DOHH2 (cell line): ENCODE measurements at regions not wholly inside any gene's neighbourhood (a gene's known extent, or its start where the extent isn't known, plus 50 kb on each side); places are given as distances from the start of the nearest gene placed in this dataset.

Experiments
- CTCF ChIP-seq: fragments of 200-600 bp; sonication (generic); IDR thresholded peaks from one replicate; pipeline ENCODE4 v1.5.1; 2014; ENCODE audit warnings: antibody characterized with exemption, mild to moderate bottlenecking, low read depth, low read length; ENCODE audit not compliant: poor library complexity, severe bottlenecking
- EZH2phosphoT487 ChIP-seq: fragments of 200-600 bp; sonication (generic); IDR thresholded peaks from 2 replicates; pipeline ENCODE4 v1.6.1; 2017; ENCODE audit warnings: borderline replicate concordance, mild to moderate bottlenecking, antibody characterized with exemption, low read length, moderate library complexity, mixed read lengths

GRCh38 chr14:103241531-103241930 lies 92.5 kb upstream of the EIF5 start:
- no peak for TF ChIP-seq CTCF
- TF ChIP-seq EZH2phosphoT487 = no peak
